Neuronal stem cell (in vitro differentiated cells): ENCODE measurements at regions not wholly inside any gene's neighbourhood (a gene's known extent, or its start where the extent isn't known, plus 50 kb on each side); places are given as distances from the start of the nearest gene placed in this dataset.
A peak's percentile ranks its signal among the peaks of the same experiment; 100 is the strongest.

ENCODE experiments used
- DNase-seq: peaks from one replicate; pipeline ENCODE4 v3.0.0-alpha.2; 2013; ENCODE audit warnings: low spot score
- H2AFZ ChIP-seq: one replicate; pipeline ENCODE4 v1.6.1; 2013; ENCODE audit warnings: mild to moderate bottlenecking, low read length, inconsistent platforms
- H2AK5ac ChIP-seq: 2 replicates; pipeline ENCODE4 v1.6.1; 2013; ENCODE audit warnings: low read depth, mild to moderate bottlenecking, inconsistent platforms, low read length, moderate library complexity, mixed read lengths
- H2BK120ac ChIP-seq: 2 replicates; pipeline ENCODE4 v1.6.1; 2013; ENCODE audit warnings: low read depth, mild to moderate bottlenecking, inconsistent platforms, low read length, moderate library complexity, mixed read lengths
- H2BK12ac ChIP-seq: one replicate; pipeline ENCODE4 v1.6.1; 2013; ENCODE audit warnings: low read length, inconsistent platforms
- H2BK15ac ChIP-seq: 2 replicates; pipeline ENCODE4 v1.6.1; 2013; ENCODE audit warnings: mild to moderate bottlenecking, low read length, inconsistent platforms, mixed read lengths
- H2BK5ac ChIP-seq: one replicate; pipeline ENCODE4 v1.6.1; 2013; ENCODE audit warnings: inconsistent platforms, mild to moderate bottlenecking, low read length, moderate library complexity
- H3K14ac ChIP-seq: one replicate; pipeline ENCODE4 v1.6.1; 2013; ENCODE audit warnings: low read length, inconsistent platforms
- H3K18ac ChIP-seq: 2 replicates; pipeline ENCODE4 v1.6.1; 2013; ENCODE audit warnings: low read length, inconsistent platforms
- H3K23ac ChIP-seq: 2 replicates; pipeline ENCODE4 v1.6.1; 2013; ENCODE audit warnings: low read depth, mild to moderate bottlenecking, mixed read lengths, low read length, inconsistent platforms; ENCODE audit not compliant: poor library complexity
- H3K27ac ChIP-seq: replicated peaks from 3 replicates; pipeline ENCODE4 v1.5.1; 2013; ENCODE audit warnings: low read length, inconsistent platforms
- H3K27me3 ChIP-seq, 3 experiments: 2 replicates each; pipeline ENCODE4 v1.6.1; 2013; ENCODE audit warnings: low read length in 3 of 3, mild to moderate bottlenecking in 2 of 3, inconsistent platforms in 1 of 3, low read depth in 1 of 3, mixed read lengths in 1 of 3, moderate library complexity in 1 of 3; ENCODE audit not compliant: control insufficient read depth in 3 of 3, insufficient read depth in 3 of 3
- H3K36me3 ChIP-seq, 2 donors: replicated peaks in 1 of 2; 2 replicates each; pipeline ENCODE4 v1.6.1; 2013; ENCODE audit warnings: low read length in 2 of 2; ENCODE audit not compliant: control insufficient read depth in 2 of 2, insufficient read depth in 2 of 2
- H3K4ac ChIP-seq: 2 replicates; pipeline ENCODE4 v1.6.1; 2013; ENCODE audit warnings: inconsistent platforms, mild to moderate bottlenecking, low read length, moderate library complexity
- H3K4me1 ChIP-seq, 2 donors: 1 replicate in 1 of 2; 2 replicates in 1 of 2; pipeline ENCODE4 v1.6.1; 2013; ENCODE audit warnings: low read length in 2 of 2, low read depth in 1 of 2; ENCODE audit not compliant: control insufficient read depth in 2 of 2, insufficient read depth in 1 of 2
- H3K4me2 ChIP-seq: one replicate; pipeline ENCODE4 v1.6.1; 2013; ENCODE audit warnings: mild to moderate bottlenecking, low read length, inconsistent platforms; ENCODE audit not compliant: insufficient read depth, poor library complexity, severe bottlenecking
- H3K4me3 ChIP-seq, 2 donors: 2 replicates each; pipeline ENCODE4 v1.5.1; 2013; ENCODE audit warnings: low read length in 2 of 2, mild to moderate bottlenecking in 2 of 2, inconsistent platforms in 1 of 2, moderate library complexity in 1 of 2
- H3K79me1 ChIP-seq: one replicate; pipeline ENCODE4 v1.6.1; 2013; ENCODE audit warnings: low read depth, mild to moderate bottlenecking, inconsistent platforms, low read length, moderate library complexity
- H3K9ac ChIP-seq: one replicate; pipeline ENCODE4 v1.6.1; 2013; ENCODE audit warnings: mild to moderate bottlenecking, low read depth, low read length, inconsistent platforms; ENCODE audit not compliant: poor library complexity
- H3K9me3 ChIP-seq, 2 donors: replicated peaks in 1 of 2; 2 replicates each; pipeline versions ENCODE3 to v1.6.1; 2013; ENCODE audit warnings: low read length in 2 of 2, mild to moderate bottlenecking in 2 of 2, inconsistent platforms in 1 of 2, low read depth in 1 of 2, mixed read lengths in 1 of 2, moderate library complexity in 1 of 2; ENCODE audit not compliant: control insufficient read depth in 2 of 2, insufficient read depth in 1 of 2
- H4K8ac ChIP-seq: one replicate; pipeline ENCODE4 v1.6.1; 2013; ENCODE audit warnings: low read depth, mild to moderate bottlenecking, inconsistent platforms, low read length, moderate library complexity
- H4K91ac ChIP-seq: one replicate; pipeline ENCODE4 v1.6.1; 2013; ENCODE audit warnings: low read length, low read depth, mild to moderate bottlenecking, inconsistent platforms; ENCODE audit not compliant: poor library complexity
- WGBS, 2 donors: extraction: QIAGEN DNeasy Blood & Tissue Kit; methylation state at CpG; one replicate each; pipeline ENCODE4 v1.1.7; 2013; ENCODE audit warnings: missing lambda C conversion rate in 2 of 2, mixed read lengths in 1 of 2; ENCODE audit not compliant: insufficient read length in 2 of 2, insufficient replicate concordance in 1 of 2; ENCODE audit errors: extremely low coverage in 2 of 2; 5-methylcytosine and 5-hydroxymethylcytosine counted together

DNA sequence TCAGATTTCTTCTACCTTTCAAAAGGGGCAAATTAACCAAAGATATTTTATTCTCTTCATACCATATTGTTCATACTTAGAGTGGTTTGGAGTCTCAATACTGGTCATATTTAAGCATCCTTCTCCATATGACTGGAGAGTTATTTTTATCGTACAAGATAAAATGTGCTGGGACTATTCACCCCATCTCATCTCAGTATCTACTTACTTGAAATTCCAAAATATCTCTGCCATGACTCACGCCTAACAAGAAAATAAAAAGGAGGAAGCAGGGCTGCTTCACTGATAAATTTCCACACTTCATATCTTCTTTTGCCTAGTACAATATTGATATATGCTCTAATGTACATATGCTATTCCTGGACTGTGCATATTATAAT lies 277.9 kb upstream of the CDH9 start:
- peaks cover 0 to 2% of the 10 kb centered on the region in 2 donors for H3K4me1 ChIP-seq
- DNase-seq = no peak
- H2AK5ac ChIP-seq = no peak overlapping the region
- H3K9me3 ChIP-seq = peaks cover 0 to 7% of the 10 kb centered on the region in 2 donors
- H3K27me3 ChIP-seq = no peaks in the 10 kb centered on the region
- H2BK12ac ChIP-seq = no peak overlapping the region
- no peaks in the 10 kb centered on the region for H3K79me1 ChIP-seq
- no peak overlapping the region for H2BK5ac ChIP-seq
- H4K91ac ChIP-seq = no peak overlapping the region
- H3K18ac ChIP-seq = no peak overlapping the region
- peak overlapping the region; percentile 76 for H2AFZ ChIP-seq
- H3K14ac ChIP-seq = no peak overlapping the region
- no peak overlapping the region for H3K4me3 ChIP-seq
- no peak overlapping the region for H3K9ac ChIP-seq
- H3K36me3 ChIP-seq = no peaks in the 10 kb centered on the region
- no peak overlapping the region for H3K4me2 ChIP-seq
- no peak overlapping the region for H3K23ac ChIP-seq
- no peak overlapping the region for H2BK120ac ChIP-seq
- no CpG with 5 or more reads among the region's 2 CpGs for WGBS, 2 donors
- H3K4ac ChIP-seq = no peak overlapping the region
- H4K8ac ChIP-seq = no peak overlapping the region
- H2BK15ac ChIP-seq = no peak overlapping the region
- no peak overlapping the region for H3K27ac ChIP-seq

DNA sequence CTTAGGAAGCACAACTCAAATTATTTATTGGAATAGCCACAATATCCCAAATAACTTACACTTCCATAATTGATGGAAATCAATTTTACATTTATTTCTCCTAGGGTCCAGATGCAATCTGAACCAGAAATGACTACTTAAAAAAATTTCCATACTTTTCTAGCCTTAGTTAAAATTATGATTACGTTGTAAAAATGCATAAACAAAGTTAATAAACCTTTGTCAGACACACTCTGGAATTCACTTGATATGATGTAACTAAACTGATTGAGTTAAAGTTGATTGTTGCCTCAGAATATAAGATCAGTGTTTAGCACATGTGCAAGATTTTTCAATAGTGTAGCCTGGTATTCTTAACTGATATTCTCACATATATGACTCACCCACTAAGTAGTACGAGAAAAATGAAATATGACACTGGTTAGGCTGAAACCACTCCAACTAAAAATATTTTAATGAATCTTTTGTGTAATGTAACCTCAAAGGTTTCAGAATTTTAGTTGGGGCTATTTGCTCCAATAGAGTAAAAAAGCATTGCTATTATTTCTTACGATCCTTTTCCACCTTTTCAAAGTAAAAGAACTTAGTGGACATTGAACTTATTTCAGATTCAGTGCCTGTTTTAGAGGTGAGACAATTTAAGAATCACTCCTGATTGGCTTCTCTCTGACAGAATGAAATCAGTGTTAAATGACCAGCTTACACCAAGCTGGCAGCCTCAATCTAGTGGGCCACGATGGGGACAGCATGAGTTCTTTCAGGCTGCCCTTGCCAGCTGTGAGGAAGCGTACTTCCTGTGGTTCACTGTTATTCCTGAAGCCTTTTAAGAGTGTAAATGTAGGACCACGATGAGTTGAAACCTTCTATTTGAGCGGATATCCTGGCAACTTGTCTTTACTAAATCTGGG lies 277.2 kb upstream of the CDH9 start:
- Histone ChIP-seq H3K4me1 (peaks cover 0 to 2% of the 10 kb centered on the region in 2 donors), H3K18ac (no peak overlapping the region), H2BK15ac (no peak overlapping the region), H3K79me1 (no peaks in the 10 kb centered on the region), H3K14ac (no peak overlapping the region), H3K9me3 (peaks cover 0 to 7% of the 10 kb centered on the region in 2 donors), H4K91ac (no peak overlapping the region), H2BK5ac (no peak overlapping the region), H3K4me2 (no peak overlapping the region), H3K9ac (no peak overlapping the region), H2AFZ (peak overlapping the region; percentile 76), H2AK5ac (no peak overlapping the region), H3K36me3 (no peaks in the 10 kb centered on the region), H2BK120ac (no peak overlapping the region), H3K27ac (no peak overlapping the region), H4K8ac (no peak overlapping the region), H3K4me3 (no peak overlapping the region), H3K23ac (no peak overlapping the region), H3K4ac (no peak overlapping the region), H2BK12ac (no peak overlapping the region), H3K27me3 (no peaks in the 10 kb centered on the region)
- no peak for DNase-seq
- WGBS, 2 donors = no CpG with 5 or more reads among the region's 7 CpGs

GRCh38 chr5:27313549-27313948 lies 275.2 kb upstream of the CDH9 start:
- no peak overlapping the region for H3K27ac ChIP-seq
- no peak overlapping the region for H3K14ac ChIP-seq
- no peak overlapping the region for H3K4ac ChIP-seq
- H3K79me1 ChIP-seq = no peaks in the 10 kb centered on the region
- no peak overlapping the region for H2BK5ac ChIP-seq
- H3K4me2 ChIP-seq = no peak overlapping the region
- no CpG with 5 or more reads among the region's 4 CpGs for WGBS, 2 donors
- no peak overlapping the region for H2BK15ac ChIP-seq
- H2AK5ac ChIP-seq = no peak overlapping the region
- no peak overlapping the region for H3K9ac ChIP-seq
- no peak overlapping the region for H2AFZ ChIP-seq
- no peak for DNase-seq
- no peak overlapping the region for H2BK120ac ChIP-seq
- H3K18ac ChIP-seq = no peak overlapping the region
- H3K4me3 ChIP-seq = peak overlapping the region in 1 of 2 donors; percentile 41
- no peaks in the 10 kb centered on the region for H3K36me3 ChIP-seq
- no peak overlapping the region for H4K8ac ChIP-seq
- H2BK12ac ChIP-seq = no peak overlapping the region
- peaks cover 0 to 2% of the 10 kb centered on the region in 2 donors for H3K4me1 ChIP-seq
- H4K91ac ChIP-seq = no peak overlapping the region
- H3K27me3 ChIP-seq = no peaks in the 10 kb centered on the region
- H3K23ac ChIP-seq = no peak overlapping the region
- H3K9me3 ChIP-seq = peaks cover 0 to under 1% of the 10 kb centered on the region in 2 donors

DNA sequence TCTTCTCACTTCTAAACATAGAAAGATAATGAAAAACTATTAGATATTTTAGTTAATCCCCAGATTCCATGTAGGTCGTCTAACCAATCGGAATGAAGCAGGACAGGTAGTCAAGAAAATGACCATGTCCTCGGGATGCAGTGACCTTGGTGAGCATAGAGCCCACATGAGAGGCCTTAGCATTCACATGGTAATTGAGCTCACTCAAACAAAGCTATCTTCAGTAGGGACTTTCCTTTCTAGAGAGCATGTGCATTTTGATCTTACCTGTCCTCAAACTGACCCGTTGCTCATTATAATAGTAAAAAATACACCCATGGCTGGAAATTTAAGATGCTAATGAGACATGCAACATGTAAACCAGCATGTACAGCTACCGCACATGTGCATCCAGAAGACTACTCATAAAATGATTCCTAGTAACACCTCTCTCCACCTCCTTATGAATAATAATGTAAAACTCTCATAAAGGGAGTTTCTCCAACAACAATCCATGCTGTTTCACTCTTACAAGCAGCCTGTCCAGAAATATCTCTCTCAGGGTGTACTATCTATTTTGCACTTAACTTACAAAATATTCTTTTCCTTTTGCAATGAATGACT lies 274.0 kb upstream of the CDH9 start:
- Histone ChIP-seq H2BK120ac (no peak overlapping the region), H3K27me3 (no peaks in the 10 kb centered on the region), H3K4ac (no peak overlapping the region), H3K36me3 (no peaks in the 10 kb centered on the region), H3K4me2 (no peak overlapping the region), H3K4me3 (no peak overlapping the region), H2BK15ac (no peak overlapping the region), H3K18ac (no peak overlapping the region), H3K4me1 (peaks cover 0 to 2% of the 10 kb centered on the region in 2 donors), H2AFZ (no peak overlapping the region), H3K9me3 (no peaks in the 10 kb centered on the region), H4K91ac (no peak overlapping the region), H3K14ac (no peak overlapping the region), H3K9ac (no peak overlapping the region), H3K79me1 (no peaks in the 10 kb centered on the region), H3K23ac (no peak overlapping the region), H2BK12ac (no peak overlapping the region), H2AK5ac (no peak overlapping the region), H4K8ac (no peak overlapping the region), H2BK5ac (no peak overlapping the region), H3K27ac (no peak overlapping the region)
- DNase-seq = no peak
- no CpG with 5 or more reads among the region's 5 CpGs for WGBS, 2 donors
